D721Med (cell line): ENCODE measurements at regions not wholly inside any gene's neighbourhood (a gene's known extent, or its start where the extent isn't known, plus 50 kb on each side); places are given as distances from the start of the nearest gene placed in this dataset.

ENCODE experiments used
- DNase-seq: peaks from one replicate; pipeline ENCODE4 v3.0.0; 2011; ENCODE audit warnings: low spot score; ENCODE audit not compliant: insufficient read length
- FAIRE-seq: peaks from 2 replicates; lab custom pipeline; 2011; peaks lifted over from hg19 to GRCh38; lab: Jason Lieb, UNC
- TF ChIP-seq, protein P1 (sequence below): IDR thresholded peaks from 2 replicates; pipeline ENCODE4 v1.5.1; 2012; ENCODE audit warnings: mild to moderate bottlenecking, control low read depth; ENCODE audit not compliant: insufficient read depth; ENCODE audit errors: missing control alignments

DNA sequence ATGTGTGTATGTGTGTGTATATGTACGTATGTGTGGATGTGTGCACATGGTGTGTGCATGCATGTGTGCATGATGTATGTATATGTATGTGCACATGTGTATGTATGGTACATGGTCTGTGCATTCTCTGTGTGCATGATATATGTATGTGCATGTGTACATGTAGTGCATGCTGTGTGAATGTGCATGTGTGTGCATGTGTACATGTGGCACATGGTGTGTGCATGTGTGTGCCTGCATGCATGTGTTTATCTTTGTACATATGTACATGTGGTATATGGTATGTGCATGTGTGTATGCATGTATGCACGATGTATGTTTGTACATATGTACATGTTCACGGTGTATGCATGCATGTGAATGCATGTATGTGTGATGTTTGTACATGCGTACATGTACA lies 383.7 kb downstream of the TYW1 start:
- FAIRE-seq: no peak
- TF ChIP-seq, protein P1, sequence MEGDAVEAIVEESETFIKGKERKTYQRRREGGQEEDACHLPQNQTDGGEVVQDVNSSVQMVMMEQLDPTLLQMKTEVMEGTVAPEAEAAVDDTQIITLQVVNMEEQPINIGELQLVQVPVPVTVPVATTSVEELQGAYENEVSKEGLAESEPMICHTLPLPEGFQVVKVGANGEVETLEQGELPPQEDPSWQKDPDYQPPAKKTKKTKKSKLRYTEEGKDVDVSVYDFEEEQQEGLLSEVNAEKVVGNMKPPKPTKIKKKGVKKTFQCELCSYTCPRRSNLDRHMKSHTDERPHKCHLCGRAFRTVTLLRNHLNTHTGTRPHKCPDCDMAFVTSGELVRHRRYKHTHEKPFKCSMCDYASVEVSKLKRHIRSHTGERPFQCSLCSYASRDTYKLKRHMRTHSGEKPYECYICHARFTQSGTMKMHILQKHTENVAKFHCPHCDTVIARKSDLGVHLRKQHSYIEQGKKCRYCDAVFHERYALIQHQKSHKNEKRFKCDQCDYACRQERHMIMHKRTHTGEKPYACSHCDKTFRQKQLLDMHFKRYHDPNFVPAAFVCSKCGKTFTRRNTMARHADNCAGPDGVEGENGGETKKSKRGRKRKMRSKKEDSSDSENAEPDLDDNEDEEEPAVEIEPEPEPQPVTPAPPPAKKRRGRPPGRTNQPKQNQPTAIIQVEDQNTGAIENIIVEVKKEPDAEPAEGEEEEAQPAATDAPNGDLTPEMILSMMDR: no peak
- DNase-seq: no peak

GRCh38 chr7:67380858-67381257 lies 384.2 kb downstream of the TYW1 start:
- TF ChIP-seq, protein P1: no peak
- DNase-seq (no peak), FAIRE-seq (no peak)

- DNase-seq (no peak), FAIRE-seq (no peak)
- TF ChIP-seq, protein P1: no peak
Measured at GRCh38 chr7:67387851-67388250, 391.2 kb downstream of the TYW1 start.

- TF ChIP-seq, protein P1: no peak
- DNase-seq: no peak
- no peak for FAIRE-seq
Measured at GRCh38 chr7:67391168-67391567, 394.5 kb downstream of the TYW1 start.

DNA sequence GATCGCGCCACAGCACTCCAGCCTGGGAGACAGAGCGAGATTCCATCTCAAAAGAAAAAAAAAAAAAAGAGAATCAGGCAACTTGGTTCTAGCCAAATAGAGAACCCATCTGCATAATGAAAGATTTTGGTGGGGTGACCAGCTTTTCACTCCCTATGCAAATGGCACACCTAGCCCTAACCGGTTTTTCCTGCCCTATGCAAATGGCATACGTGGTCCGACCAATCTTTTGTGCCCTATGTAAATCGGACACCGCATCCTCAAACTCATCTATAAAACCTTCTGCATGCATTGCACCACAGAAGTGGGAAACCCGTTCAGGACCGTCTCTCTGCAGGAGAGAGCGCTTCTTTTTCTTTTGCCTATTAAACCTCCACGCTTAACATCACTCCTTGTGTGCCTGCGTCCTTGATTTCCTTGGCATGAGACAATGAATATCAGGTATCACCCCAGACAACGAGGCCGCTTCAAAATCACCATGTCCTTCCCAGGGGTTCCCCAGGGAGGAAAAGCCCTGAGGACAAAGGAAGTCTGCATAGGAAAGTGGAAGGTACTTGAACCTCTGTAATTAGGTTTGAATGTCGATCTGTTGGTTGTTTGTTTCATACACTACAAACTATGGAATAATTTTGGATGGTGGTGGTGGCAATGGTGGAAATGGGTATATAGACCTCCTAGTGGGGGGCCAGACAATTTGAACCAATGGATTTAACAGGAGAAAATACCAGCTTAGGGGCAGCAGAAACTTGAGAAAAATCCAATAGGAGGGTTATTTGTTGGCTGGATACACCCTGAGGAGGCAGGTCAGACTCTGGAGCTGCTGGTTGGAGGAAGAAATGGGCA lies 396.2 kb downstream of the TYW1 start:
- DNase-seq: no peak
- TF ChIP-seq, protein P1: no peak
- FAIRE-seq: no peak

DNA sequence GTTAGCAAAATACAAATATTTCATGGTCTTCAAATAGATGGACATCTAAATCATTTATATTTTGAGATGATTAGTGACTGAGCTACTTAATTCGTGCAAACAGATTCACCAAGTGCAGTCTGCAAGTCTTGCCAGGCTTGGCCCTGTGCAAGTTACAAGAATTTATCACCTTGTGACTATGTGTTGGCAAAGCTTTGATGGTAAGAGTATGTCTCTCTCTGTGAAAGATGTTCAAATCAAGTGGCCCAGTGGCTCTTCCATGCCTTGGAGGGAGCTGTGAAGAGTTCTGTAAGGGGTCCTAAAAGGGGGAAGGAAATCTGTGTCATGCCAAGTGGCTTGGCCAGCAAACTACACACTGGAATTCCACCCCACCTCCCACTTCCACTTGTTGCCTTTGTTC lies 397.3 kb downstream of the TYW1 start:
- TF ChIP-seq, protein P1: no peak
- DNase-seq: no peak
- FAIRE-seq: no peak

DNA sequence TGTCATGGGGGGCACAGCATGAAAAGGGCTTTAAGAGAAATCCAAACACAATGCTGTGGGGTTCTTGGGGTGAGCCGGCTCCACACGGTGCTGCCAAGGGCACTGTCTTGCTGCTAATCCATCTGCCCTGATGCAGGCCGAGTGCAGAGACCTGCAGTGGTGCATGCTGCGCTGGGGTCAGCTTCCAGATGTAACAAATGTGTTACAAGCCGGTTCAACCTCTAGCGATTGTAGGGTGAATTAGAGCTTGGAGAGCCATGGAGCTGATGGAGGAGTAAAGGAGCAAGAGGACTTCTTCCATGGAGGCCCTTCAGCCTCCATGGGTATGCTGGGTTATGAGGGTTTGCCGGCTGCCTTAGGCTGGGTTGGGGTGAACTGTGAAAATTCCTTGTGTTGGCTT lies 402.3 kb downstream of the TYW1 start:
- FAIRE-seq (no peak), DNase-seq (no peak)
- TF ChIP-seq, protein P1: no peak
